Embryonic facial prominence (tissue), 1 donor: ENCODE measurements at regions not wholly inside any gene's neighbourhood (a gene's known extent, or its start where the extent isn't known, plus 50 kb on each side); places are given as distances from the start of the nearest gene placed in this dataset.

Experiments
- DNase-seq: peaks from one replicate; pipeline ENCODE4 v3.0.0-alpha.2; 2016; ENCODE audit errors: extremely low spot score

- no peak for DNase-seq
Observed at GRCh38 chr7:41133690-41134299, 569.1 kb downstream of the INHBA start.

- no peak for DNase-seq
Observed at GRCh38 chr7:41131956-41132355, 570.9 kb downstream of the INHBA start.

GRCh38 chr7:41130561-41131236 is 572.2 kb downstream of the INHBA start:
- no peak for DNase-seq

- no peak for DNase-seq
Observed at GRCh38 chr7:41130086-41130485, 572.8 kb downstream of the INHBA start.

- no peak for DNase-seq
Observed at GRCh38 chr7:41125343-41125742, 577.5 kb downstream of the INHBA start.

- no peak for DNase-seq
Observed at GRCh38 chr7:41122256-41122987, 580.5 kb downstream of the INHBA start.

GRCh38 chr7:41121228-41121627 is 581.7 kb downstream of the INHBA start:
- DNase-seq = no peak

- no peak for DNase-seq
Observed at GRCh38 chr7:41118486-41118885, 584.4 kb downstream of the INHBA start.

- no peak for DNase-seq
Observed at GRCh38 chr7:41117431-41117830, 585.5 kb downstream of the INHBA start.

GRCh38 chr7:41116817-41117216 is 586.1 kb downstream of the INHBA start:
- no peak for DNase-seq

GRCh38 chr7:41116337-41116736 is 586.6 kb downstream of the INHBA start:
- no peak for DNase-seq

GRCh38 chr7:41114691-41115090 is 588.2 kb downstream of the INHBA start:
- no peak for DNase-seq

- DNase-seq = no peak
Observed at GRCh38 chr7:41114131-41114530, 588.8 kb downstream of the INHBA start.

- no peak for DNase-seq
Observed at GRCh38 chr7:41113719-41114118, 589.2 kb downstream of the INHBA start.

- DNase-seq = no peak
Observed at GRCh38 chr7:41110186-41110585, 592.7 kb downstream of the INHBA start.

GRCh38 chr7:41108821-41109220 is 594.1 kb downstream of the INHBA start:
- DNase-seq = no peak

- no peak for DNase-seq
Observed at GRCh38 chr7:41107938-41108448, 594.9 kb downstream of the INHBA start.

GRCh38 chr7:41107330-41107937 is 595.5 kb downstream of the INHBA start:
- no peak for DNase-seq

GRCh38 chr7:41104631-41105030 is 598.3 kb downstream of the INHBA start:
- DNase-seq = no peak

- no peak for DNase-seq
Observed at GRCh38 chr7:41103331-41103730, 599.6 kb downstream of the INHBA start.

- DNase-seq = no peak
Observed at GRCh38 chr7:41098846-41099245, 604.0 kb downstream of the INHBA start.

- DNase-seq = no peak
Observed at GRCh38 chr7:41098402-41098801, 604.5 kb downstream of the INHBA start.
